SK-N-SH (cell line): ENCODE measurements at regions not wholly inside any gene's neighbourhood (a gene's known extent, or its start where the extent isn't known, plus 50 kb on each side); places are given as distances from the start of the nearest gene placed in this dataset.

Source experiments
- CTCF ChIP-seq: fragments of 200-600 bp; sonication (generic); IDR thresholded peaks from 2 replicates; pipeline ENCODE4 v1.6.1; 2017; ENCODE audit warnings: antibody characterized with exemption, mild to moderate bottlenecking, moderate library complexity
- FOXM1 ChIP-seq: IDR thresholded peaks from 2 replicates; pipeline ENCODE4 v1.4.0; 2012; ENCODE audit warnings: low read depth, mild to moderate bottlenecking
- MAX ChIP-seq: IDR thresholded peaks from 2 replicates; pipeline ENCODE4 v1.4.0; 2012; ENCODE audit warnings: low read depth
- RFX5 ChIP-seq: IDR thresholded peaks from 2 replicates; pipeline ENCODE4 v1.6.1; 2012; ENCODE audit warnings: mild to moderate bottlenecking, improper control_type of control experiment, low read length
- SMC3 ChIP-seq: IDR thresholded peaks from 2 replicates; pipeline ENCODE4 v1.6.1; 2012; ENCODE audit warnings: low read depth, low read length, improper control_type of control experiment
- TCF12 ChIP-seq: IDR thresholded peaks from 2 replicates; pipeline ENCODE4 v1.4.0; 2012
- TEAD4 ChIP-seq: IDR thresholded peaks from 2 replicates; pipeline ENCODE4 v1.4.0; 2012; ENCODE audit warnings: mild to moderate bottlenecking, borderline replicate concordance; ENCODE audit not compliant: insufficient read depth
- TF ChIP-seq, protein P1 (sequence below): IDR thresholded peaks from 2 replicates; pipeline ENCODE4 v1.4.0; 2012; ENCODE audit warnings: low read depth, borderline replicate concordance

DNA sequence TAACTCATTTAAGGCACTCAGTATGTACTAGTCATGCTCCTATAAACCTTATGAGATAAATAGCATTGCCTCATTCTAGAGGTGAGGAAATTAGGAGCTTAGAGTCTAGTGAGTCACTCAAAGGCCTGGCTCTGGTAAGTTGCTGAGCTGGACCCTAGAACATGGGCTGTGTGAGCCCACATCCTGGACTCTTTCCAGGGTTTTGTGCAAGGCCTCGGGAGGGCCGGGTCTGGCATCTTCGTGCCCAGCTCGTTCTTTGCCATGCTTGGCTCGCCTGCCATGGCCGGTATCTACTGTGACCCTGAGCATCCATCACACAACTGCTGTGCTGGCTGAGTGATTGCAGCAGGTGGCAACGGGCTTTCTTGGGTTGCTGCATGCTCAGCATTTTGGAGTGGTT lies 168.0 kb downstream of the LPIN1 start:
- TF ChIP-seq TCF12 = no peak
- TF ChIP-seq CTCF = no peak
- no peak for TF ChIP-seq SMC3
- TF ChIP-seq RFX5 = no peak
- no peak for TF ChIP-seq TEAD4
- TF ChIP-seq FOXM1 = no peak
- TF ChIP-seq, protein P1, sequence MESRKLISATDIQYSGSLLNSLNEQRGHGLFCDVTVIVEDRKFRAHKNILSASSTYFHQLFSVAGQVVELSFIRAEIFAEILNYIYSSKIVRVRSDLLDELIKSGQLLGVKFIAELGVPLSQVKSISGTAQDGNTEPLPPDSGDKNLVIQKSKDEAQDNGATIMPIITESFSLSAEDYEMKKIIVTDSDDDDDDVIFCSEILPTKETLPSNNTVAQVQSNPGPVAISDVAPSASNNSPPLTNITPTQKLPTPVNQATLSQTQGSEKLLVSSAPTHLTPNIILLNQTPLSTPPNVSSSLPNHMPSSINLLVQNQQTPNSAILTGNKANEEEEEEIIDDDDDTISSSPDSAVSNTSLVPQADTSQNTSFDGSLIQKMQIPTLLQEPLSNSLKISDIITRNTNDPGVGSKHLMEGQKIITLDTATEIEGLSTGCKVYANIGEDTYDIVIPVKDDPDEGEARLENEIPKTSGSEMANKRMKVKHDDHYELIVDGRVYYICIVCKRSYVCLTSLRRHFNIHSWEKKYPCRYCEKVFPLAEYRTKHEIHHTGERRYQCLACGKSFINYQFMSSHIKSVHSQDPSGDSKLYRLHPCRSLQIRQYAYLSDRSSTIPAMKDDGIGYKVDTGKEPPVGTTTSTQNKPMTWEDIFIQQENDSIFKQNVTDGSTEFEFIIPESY = no peak
- no peak for TF ChIP-seq MAX
